Fibroblast of lung (primary cell): ENCODE measurements at regions not wholly inside any gene's neighbourhood (a gene's known extent, or its start where the extent isn't known, plus 50 kb on each side); places are given as distances from the start of the nearest gene placed in this dataset.

Source experiments
- DNase-seq, 2 donors: peaks; one replicate each; pipeline versions ENCODE4 v3.0.0 to v3.0.0-alpha.2; 2010; ENCODE audit warnings: low read depth in 2 of 2
- H2AFZ ChIP-seq: 2 replicates; pipeline ENCODE4 v1.5.1; 2012; ENCODE audit warnings: low read length, control low read depth, inconsistent platforms
- H3K27ac ChIP-seq: 2 replicates; pipeline ENCODE4 v1.5.1; 2011; ENCODE audit warnings: low read length, control low read depth; ENCODE audit not compliant: insufficient read depth
- H3K27me3 ChIP-seq: 2 replicates; pipeline ENCODE4 v1.5.1; 2011; ENCODE audit warnings: mild to moderate bottlenecking, low read length; ENCODE audit not compliant: control insufficient read depth, insufficient read depth
- H3K36me3 ChIP-seq: 2 replicates; pipeline ENCODE4 v1.5.1; 2011; ENCODE audit warnings: low read length; ENCODE audit not compliant: control insufficient read depth, insufficient read depth
- H3K4me1 ChIP-seq: 2 replicates; pipeline ENCODE4 v1.5.1; 2011; ENCODE audit warnings: low read length; ENCODE audit not compliant: control insufficient read depth, insufficient read depth; ENCODE audit errors: extremely low read depth
- H3K4me2 ChIP-seq: 2 replicates; pipeline ENCODE4 v1.5.1; 2011; ENCODE audit warnings: low read length, control low read depth; ENCODE audit not compliant: insufficient read depth; ENCODE audit errors: extremely low read depth
- H3K4me3 ChIP-seq, 4 experiments: fragments of 200-600 bp in 1 of 4; sonication (generic) in 1 of 4; replicated peaks in 1 of 4; 2 replicates each; pipeline ENCODE4 v1.5.1; 2011 to 2016; ENCODE audit warnings: low read length in 4 of 4, low read depth in 3 of 4, mild to moderate bottlenecking in 3 of 4, control low read depth in 2 of 4, inconsistent platforms in 1 of 4, mixed read lengths in 1 of 4; ENCODE audit not compliant: insufficient read depth in 1 of 4; ENCODE audit errors: control extremely low read depth in 1 of 4
- H3K79me2 ChIP-seq: 2 replicates; pipeline ENCODE4 v1.5.1; 2012; ENCODE audit warnings: mild to moderate bottlenecking, low read length, inconsistent platforms; ENCODE audit not compliant: control insufficient read depth, insufficient read depth
- H3K9ac ChIP-seq: 2 replicates; pipeline ENCODE4 v1.5.1; 2011; ENCODE audit warnings: mild to moderate bottlenecking, low read length, control low read depth; ENCODE audit not compliant: insufficient read depth
- H3K9me3 ChIP-seq: 2 replicates; pipeline ENCODE4 v1.5.1; 2012; ENCODE audit warnings: low read depth, low read length; ENCODE audit not compliant: control insufficient read depth, insufficient read depth
- H4K20me1 ChIP-seq: 2 replicates; pipeline ENCODE4 v1.5.1; 2011; ENCODE audit warnings: low read length; ENCODE audit not compliant: control insufficient read depth, insufficient read depth; ENCODE audit errors: extremely low read depth
- CTCF ChIP-seq, 2 donors: IDR thresholded peaks in 1 of 2; conservative IDR thresholded peaks in 1 of 2; 1 replicate in 1 of 2; 2 replicates in 1 of 2; pipeline ENCODE4 v1.5.1; 2011 to 2012; ENCODE audit warnings: low read length in 2 of 2, control low read depth in 1 of 2, inconsistent platforms in 1 of 2, low read depth in 1 of 2, mild to moderate bottlenecking in 1 of 2
- EZH2 ChIP-seq: IDR thresholded peaks from 2 replicates; pipeline ENCODE4 v1.5.1; 2012; ENCODE audit warnings: low read length, control low read depth, mild to moderate bottlenecking; ENCODE audit errors: missing control alignments

DNA sequence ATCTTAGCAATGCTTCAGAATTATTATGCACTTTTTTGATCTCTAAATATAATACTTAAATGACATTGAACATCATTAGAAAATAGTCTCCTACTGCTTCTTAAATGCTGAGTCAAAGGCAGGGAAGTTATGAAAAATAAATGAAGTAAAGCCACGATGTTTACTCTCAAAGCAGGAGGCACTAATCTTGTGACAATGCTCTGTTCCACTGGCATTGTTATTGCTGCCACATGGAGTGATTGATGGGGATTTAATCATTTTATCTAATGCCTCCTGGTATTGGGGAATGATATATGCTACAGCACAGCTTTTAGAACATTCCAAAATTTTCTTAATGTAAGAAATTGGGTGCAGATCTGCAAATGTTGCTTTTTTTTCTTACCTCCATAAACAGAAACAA, 1655.4 kb upstream of the NUDT12 start:
- H3K79me2 ChIP-seq: no peaks in the 10 kb centered on the region
- H2AFZ ChIP-seq: no peak overlapping the region
- H3K36me3 ChIP-seq: no peaks in the 10 kb centered on the region
- H3K27ac ChIP-seq: no peak overlapping the region
- H3K9ac ChIP-seq: no peak overlapping the region
- H3K4me1 ChIP-seq: no peaks in the 10 kb centered on the region
- H3K27me3 ChIP-seq: no peaks in the 10 kb centered on the region
- H3K4me2 ChIP-seq: no peak overlapping the region
- no peaks in the 10 kb centered on the region for H3K9me3 ChIP-seq
- no peak for DNase-seq
- no peaks in the 10 kb centered on the region for H4K20me1 ChIP-seq
- H3K4me3 ChIP-seq: no peak overlapping the region
- TF ChIP-seq CTCF (conservative IDR thresholded peaks at IDR 0.05 in 1 of 2, IDR thresholded peaks at IDR 0.05 in 1 of 2; ENCODE audit: low read depth in 1 of 2, low read length in 2 of 2): no peak
- no peak for TF ChIP-seq EZH2

DNA sequence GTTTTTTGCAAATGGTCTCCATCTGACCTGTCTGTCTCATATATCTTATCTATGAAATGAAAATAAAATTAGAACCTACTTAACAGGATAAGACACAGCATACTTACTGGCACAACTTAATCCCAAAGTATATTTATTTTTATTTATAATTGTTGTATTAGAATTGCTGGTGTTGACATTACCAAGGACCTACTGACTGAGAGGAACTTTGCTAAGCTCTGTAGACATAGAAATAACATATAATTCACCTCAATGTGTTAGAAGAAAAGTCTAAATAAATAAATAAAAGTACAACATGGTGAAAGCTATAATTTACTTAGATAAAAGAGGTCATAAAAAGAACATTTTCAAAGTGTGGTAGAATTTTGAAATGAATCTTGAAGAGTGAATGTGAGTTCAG, 1650.5 kb upstream of the NUDT12 start:
- H4K20me1 ChIP-seq: no peaks in the 10 kb centered on the region
- no peaks in the 10 kb centered on the region for H3K36me3 ChIP-seq
- DNase-seq: no peak
- no peaks in the 10 kb centered on the region for H3K9me3 ChIP-seq
- no peak overlapping the region for H3K4me3 ChIP-seq
- H3K4me1 ChIP-seq: no peaks in the 10 kb centered on the region
- no peak overlapping the region for H3K9ac ChIP-seq
- no peak overlapping the region for H3K4me2 ChIP-seq
- TF ChIP-seq CTCF (conservative IDR thresholded peaks at IDR 0.05 in 1 of 2, IDR thresholded peaks at IDR 0.05 in 1 of 2; ENCODE audit: low read depth in 1 of 2, low read length in 2 of 2) (no peak), EZH2 (no peak)
- no peaks in the 10 kb centered on the region for H3K79me2 ChIP-seq
- no peak overlapping the region for H2AFZ ChIP-seq
- no peak overlapping the region for H3K27ac ChIP-seq
- H3K27me3 ChIP-seq: no peaks in the 10 kb centered on the region

- H3K9me3 ChIP-seq: no peaks in the 10 kb centered on the region
- no peaks in the 10 kb centered on the region for H3K4me1 ChIP-seq
- no peak for DNase-seq
- no peak overlapping the region for H2AFZ ChIP-seq
- H3K4me3 ChIP-seq: no peak overlapping the region
- no peak overlapping the region for H3K4me2 ChIP-seq
- TF ChIP-seq EZH2 (no peak), CTCF (conservative IDR thresholded peaks at IDR 0.05 in 1 of 2, IDR thresholded peaks at IDR 0.05 in 1 of 2; ENCODE audit: low read depth in 1 of 2, low read length in 2 of 2) (no peak)
- no peak overlapping the region for H3K9ac ChIP-seq
- H3K36me3 ChIP-seq: no peaks in the 10 kb centered on the region
- no peaks in the 10 kb centered on the region for H4K20me1 ChIP-seq
- H3K27me3 ChIP-seq: no peaks in the 10 kb centered on the region
- no peaks in the 10 kb centered on the region for H3K79me2 ChIP-seq
- no peak overlapping the region for H3K27ac ChIP-seq
These were observed 1644.5 kb upstream of the NUDT12 start for GRCh38 chr5:105207066-105207465.
